ENCODE measurements at regions not wholly inside any gene's neighbourhood (a gene's known extent, or its start where the extent isn't known, plus 50 kb on each side); places are given as distances from the start of the nearest gene placed in this dataset.

- TF ChIP-seq EZH2 (IDR thresholded peaks at IDR 0.05; ENCODE audit: insufficient read depth, poor library complexity, severe bottlenecking) (no peak), EZH2phosphoT487 (IDR thresholded peaks at IDR 0.05; ENCODE audit: insufficient read depth, low read depth) (no peak)
These were observed 323.8 kb upstream of the IRX2 start for GRCh38 chr5:3075309-3075708.

Data from GM23248 (cell line).